ENCODE measurements at regions not wholly inside any gene's neighbourhood (a gene's known extent, or its start where the extent isn't known, plus 50 kb on each side); places are given as distances from the start of the nearest gene placed in this dataset.

DNA sequence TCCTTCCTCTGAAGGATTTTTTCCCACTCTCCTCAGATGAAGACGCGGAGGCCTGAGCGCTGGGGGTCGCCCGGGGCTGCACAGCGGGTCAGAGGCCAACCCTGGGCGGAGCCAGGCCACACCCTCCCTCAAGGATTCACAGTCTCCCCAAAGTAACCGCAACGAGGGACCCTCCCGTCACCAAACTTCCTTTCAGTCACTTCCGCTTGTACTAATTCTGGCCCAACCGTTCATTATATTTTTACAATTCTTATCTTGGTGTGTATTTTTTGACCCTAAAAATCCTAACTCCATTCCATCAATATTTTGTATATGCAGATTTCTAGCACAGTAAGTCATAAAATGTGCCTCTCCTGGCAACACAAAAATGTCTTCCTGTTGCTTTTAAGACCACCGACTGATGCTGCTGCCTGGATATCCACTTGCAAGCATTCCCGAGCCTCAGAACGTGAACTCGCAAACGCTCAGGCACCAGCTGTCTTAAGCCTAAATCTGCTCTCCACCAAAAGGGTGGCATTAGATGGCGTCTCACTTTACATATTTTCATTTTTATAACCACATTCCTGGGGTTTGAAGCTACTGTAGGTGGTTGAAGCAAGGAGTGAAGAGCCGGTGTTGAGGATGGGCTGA is 128.0 kb downstream of the DLL1 start:
- TF ChIP-seq CTCF (IDR thresholded peaks at IDR 0.05): no peak
- TF ChIP-seq POLR2A (IDR thresholded peaks at IDR 0.05): no peak
